ENCODE measurements at regions not wholly inside any gene's neighbourhood (a gene's known extent, or its start where the extent isn't known, plus 50 kb on each side); places are given as distances from the start of the nearest gene placed in this dataset.

DNA sequence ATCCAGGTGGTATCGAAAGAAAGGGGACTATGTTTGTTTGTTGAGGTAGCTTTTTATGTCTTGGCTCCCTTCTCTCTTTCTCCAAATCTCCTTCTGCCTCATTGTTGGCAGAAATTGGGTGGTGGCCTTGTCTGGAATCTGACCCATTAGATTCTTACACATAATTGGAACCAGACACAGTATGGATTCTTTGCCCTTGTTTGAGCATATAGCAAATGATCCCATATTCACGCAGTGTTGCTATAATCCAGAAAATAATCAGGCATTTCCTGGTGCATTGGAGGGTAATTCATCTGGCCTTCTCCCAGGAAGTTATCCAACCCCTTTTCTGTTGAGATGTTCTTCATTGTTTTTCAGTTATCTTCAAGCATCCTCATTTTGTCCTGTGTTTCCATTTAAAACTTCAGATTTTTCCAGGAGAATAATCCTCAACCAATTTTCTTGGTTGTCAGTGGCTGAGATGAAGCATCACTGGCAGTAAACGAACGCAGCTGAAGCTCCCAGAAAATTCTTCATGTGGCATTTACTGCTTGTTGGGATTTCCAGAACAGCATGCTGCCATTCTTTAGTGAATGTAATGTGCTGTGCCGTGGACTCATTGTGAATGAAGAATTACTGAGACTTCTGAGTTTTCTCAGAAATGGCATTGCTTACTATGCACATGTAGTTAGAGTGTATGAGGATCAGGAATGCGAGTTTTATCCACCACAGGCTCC lies 70.5 kb upstream of the NTRK2 start:
- no peak for ATAC-seq
- in situ Hi-C loops (cut with HindIII; ENCODE audit: extremely low pct_ligation_motif_present, low pct_unique_long_range_greater_than_20kb): no loop called here
- POLR2A ChIA-PET: no interaction called here

DNA sequence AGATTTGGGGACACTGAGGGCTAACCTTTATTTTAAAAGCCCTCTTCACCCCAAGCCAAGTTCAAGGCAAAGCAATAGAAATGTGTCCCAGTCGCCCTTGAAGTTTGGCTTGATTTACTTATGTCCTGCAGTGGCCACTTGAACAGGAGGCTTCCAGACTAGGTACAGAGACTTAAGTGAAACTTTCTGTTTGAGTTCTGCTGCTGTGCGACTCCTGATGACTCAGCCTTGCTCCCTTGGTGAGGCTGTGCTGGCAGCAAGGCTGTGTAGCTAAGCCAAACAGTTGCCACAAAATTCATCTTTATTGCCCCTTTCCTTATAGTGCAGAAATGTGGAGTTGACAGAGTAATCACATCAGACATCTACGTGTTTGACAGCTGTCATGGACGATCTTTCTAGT lies 68.8 kb upstream of the NTRK2 start:
- 2% methylated on average over 3 of the region's 4 CpGs for WGBS (ENCODE audit: low lambda C conversion rate)
- no peak overlapping the region for H3K4me2 ChIP-seq (ENCODE audit: low read depth, low read length)
- H3K27me3 ChIP-seq (ENCODE audit: control insufficient read depth in 1 of 2, insufficient read depth in 2 of 2, low read length in 2 of 2): peaks cover 2 to 12% of the 10 kb centered on the region in 2 experiments; a peak in 2 of 5 replicates
- H3K9me3 ChIP-seq (ENCODE audit: low read length): no peaks in the 10 kb centered on the region
- BruUV-seq (replicated peaks): no TSS peak
- intact Hi-C loops (cut with micrococcal nuclease; ENCODE audit: unreplicated experiment) (no loop called here), in situ Hi-C loops (cut with HindIII; ENCODE audit: extremely low pct_ligation_motif_present, low pct_unique_long_range_greater_than_20kb) (no loop called here)
- H3K9ac ChIP-seq (ENCODE audit: insufficient read depth, low read depth, low read length): no peak overlapping the region
- CTCF ChIA-PET (ENCODE audit: low intra/inter-chr PET ratio, low total read pairs): no interaction called here
- no peak overlapping the region for H3K4me3 ChIP-seq (replicated peaks in 1 of 3; ENCODE audit: insufficient read depth in 1 of 3, low read depth in 2 of 3, low read length in 3 of 3)
- no peaks in the 10 kb centered on the region for H3K4me1 ChIP-seq (ENCODE audit: insufficient read depth, low read length)
- H2AFZ ChIP-seq (ENCODE audit: low read length): no peak overlapping the region
- DNase-seq (ENCODE audit: low spot score): no peak
- no peaks in the 10 kb centered on the region for H3K79me2 ChIP-seq (ENCODE audit: insufficient read depth, low read length)
- POLR2A ChIA-PET: no interaction called here
- H4K20me1 ChIP-seq (ENCODE audit: insufficient read depth, low read length): no peaks in the 10 kb centered on the region
- FAIRE-seq: no peak
- no peak overlapping the region for H3K27ac ChIP-seq (ENCODE audit: extremely low read length, insufficient read depth, low read length)
- no peak for ATAC-seq
- no peaks in the 10 kb centered on the region for H3K36me3 ChIP-seq (replicated peaks in 1 of 2; ENCODE audit: control insufficient read depth in 1 of 2, insufficient read depth in 2 of 2, low read length in 2 of 2)
- TF ChIP-seq, protein P1, sequence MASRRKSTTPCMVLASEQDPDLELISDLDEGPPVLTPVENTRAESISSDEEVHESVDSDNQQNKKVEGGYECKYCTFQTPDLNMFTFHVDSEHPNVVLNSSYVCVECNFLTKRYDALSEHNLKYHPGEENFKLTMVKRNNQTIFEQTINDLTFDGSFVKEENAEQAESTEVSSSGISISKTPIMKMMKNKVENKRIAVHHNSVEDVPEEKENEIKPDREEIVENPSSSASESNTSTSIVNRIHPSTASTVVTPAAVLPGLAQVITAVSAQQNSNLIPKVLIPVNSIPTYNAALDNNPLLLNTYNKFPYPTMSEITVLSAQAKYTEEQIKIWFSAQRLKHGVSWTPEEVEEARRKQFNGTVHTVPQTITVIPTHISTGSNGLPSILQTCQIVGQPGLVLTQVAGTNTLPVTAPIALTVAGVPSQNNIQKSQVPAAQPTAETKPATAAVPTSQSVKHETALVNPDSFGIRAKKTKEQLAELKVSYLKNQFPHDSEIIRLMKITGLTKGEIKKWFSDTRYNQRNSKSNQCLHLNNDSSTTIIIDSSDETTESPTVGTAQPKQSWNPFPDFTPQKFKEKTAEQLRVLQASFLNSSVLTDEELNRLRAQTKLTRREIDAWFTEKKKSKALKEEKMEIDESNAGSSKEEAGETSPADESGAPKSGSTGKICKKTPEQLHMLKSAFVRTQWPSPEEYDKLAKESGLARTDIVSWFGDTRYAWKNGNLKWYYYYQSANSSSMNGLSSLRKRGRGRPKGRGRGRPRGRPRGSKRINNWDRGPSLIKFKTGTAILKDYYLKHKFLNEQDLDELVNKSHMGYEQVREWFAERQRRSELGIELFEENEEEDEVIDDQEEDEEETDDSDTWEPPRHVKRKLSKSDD (CRISPR knock-in tag; IDR thresholded peaks at IDR 0.05; ENCODE audit: low read depth): no peak
- TF ChIP-seq ZNF644 (CRISPR knock-in tag; IDR thresholded peaks at IDR 0.05; ENCODE audit: low read depth) (no peak), REPIN1 (CRISPR knock-in tag; IDR thresholded peaks at IDR 0.05; ENCODE audit: borderline replicate concordance, low read depth) (no peak), ZNF3 (CRISPR knock-in tag; IDR thresholded peaks at IDR 0.05) (no peak), ZNF260 (CRISPR knock-in tag; IDR thresholded peaks at IDR 0.05; ENCODE audit: borderline replicate concordance, low read depth) (no peak), ZNF782 (CRISPR knock-in tag; IDR thresholded peaks at IDR 0.05; ENCODE audit: borderline replicate concordance) (no peak), IKZF1 (IDR thresholded peaks at IDR 0.05) (no peak), HNF4A (CRISPR knock-in tag; IDR thresholded peaks at IDR 0.05) (no peak), ZNF446 (CRISPR knock-in tag; IDR thresholded peaks at IDR 0.05) (no peak), MAF1 (CRISPR knock-in tag; IDR thresholded peaks at IDR 0.05; ENCODE audit: borderline replicate concordance) (no peak)
- TF ChIP-seq, protein P2, sequence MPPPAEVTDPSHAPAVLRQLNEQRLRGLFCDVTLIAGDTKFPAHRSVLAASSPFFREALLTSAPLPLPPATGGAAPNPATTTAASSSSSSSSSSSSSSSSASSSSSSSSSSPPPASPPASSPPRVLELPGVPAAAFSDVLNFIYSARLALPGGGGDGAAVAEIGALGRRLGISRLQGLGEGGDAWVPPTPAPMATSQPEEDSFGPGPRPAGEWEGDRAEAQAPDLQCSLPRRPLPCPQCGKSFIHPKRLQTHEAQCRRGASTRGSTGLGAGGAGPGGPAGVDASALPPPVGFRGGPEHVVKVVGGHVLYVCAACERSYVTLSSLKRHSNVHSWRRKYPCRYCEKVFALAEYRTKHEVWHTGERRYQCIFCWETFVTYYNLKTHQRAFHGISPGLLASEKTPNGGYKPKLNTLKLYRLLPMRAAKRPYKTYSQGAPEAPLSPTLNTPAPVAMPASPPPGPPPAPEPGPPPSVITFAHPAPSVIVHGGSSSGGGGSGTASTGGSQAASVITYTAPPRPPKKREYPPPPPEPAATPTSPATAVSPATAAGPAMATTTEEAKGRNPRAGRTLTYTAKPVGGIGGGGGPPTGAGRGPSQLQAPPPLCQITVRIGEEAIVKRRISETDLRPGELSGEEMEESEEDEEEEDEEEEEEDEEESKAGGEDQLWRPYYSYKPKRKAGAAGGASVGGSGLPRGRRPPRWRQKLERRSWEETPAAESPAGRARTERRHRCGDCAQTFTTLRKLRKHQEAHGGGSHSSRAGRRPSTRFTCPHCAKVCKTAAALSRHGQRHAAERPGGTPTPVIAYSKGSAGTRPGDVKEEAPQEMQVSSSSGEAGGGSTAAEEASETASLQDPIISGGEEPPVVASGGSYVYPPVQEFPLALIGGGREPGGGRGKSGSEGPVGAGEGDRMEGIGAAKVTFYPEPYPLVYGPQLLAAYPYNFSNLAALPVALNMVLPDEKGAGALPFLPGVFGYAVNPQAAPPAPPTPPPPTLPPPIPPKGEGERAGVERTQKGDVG (CRISPR knock-in tag; IDR thresholded peaks at IDR 0.05; ENCODE audit: borderline replicate concordance): no peak

More for the DNA sequence above, 70.5 kb upstream of the NTRK2 start:
- 14% methylated on average over 6 of the region's 6 CpGs for WGBS (ENCODE audit: low lambda C conversion rate)
- Histone ChIP-seq H2AFZ (ENCODE audit: low read length) (no peak overlapping the region), H3K4me3 (replicated peaks in 1 of 3; ENCODE audit: insufficient read depth in 1 of 3, low read depth in 2 of 3, low read length in 3 of 3) (no peak overlapping the region), H3K4me1 (ENCODE audit: insufficient read depth, low read length) (no peaks in the 10 kb centered on the region), H3K27ac (ENCODE audit: extremely low read length, insufficient read depth, low read length) (no peak overlapping the region), H3K36me3 (replicated peaks in 1 of 2; ENCODE audit: control insufficient read depth in 1 of 2, insufficient read depth in 2 of 2, low read length in 2 of 2) (no peaks in the 10 kb centered on the region), H3K9me3 (ENCODE audit: low read length) (no peaks in the 10 kb centered on the region), H3K27me3 (ENCODE audit: control insufficient read depth in 1 of 2, insufficient read depth in 2 of 2, low read length in 2 of 2) (peaks cover 2 to 12% of the 10 kb centered on the region in 2 experiments; a peak in 2 of 5 replicates), H3K79me2 (ENCODE audit: insufficient read depth, low read length) (no peaks in the 10 kb centered on the region), H3K4me2 (ENCODE audit: low read depth, low read length) (no peak overlapping the region), H4K20me1 (ENCODE audit: insufficient read depth, low read length) (no peaks in the 10 kb centered on the region), H3K9ac (ENCODE audit: insufficient read depth, low read depth, low read length) (no peak overlapping the region)
- BruUV-seq (replicated peaks): no TSS peak
- no peak for DNase-seq (ENCODE audit: low spot score)
- intact Hi-C loops (cut with micrococcal nuclease; ENCODE audit: unreplicated experiment): no loop called here
- CTCF ChIA-PET (ENCODE audit: low intra/inter-chr PET ratio, low total read pairs): no interaction called here
- TF ChIP-seq ZFP36L2 (CRISPR knock-in tag; IDR thresholded peaks at IDR 0.05): no peak
- no peak for TF ChIP-seq ZNF781 (CRISPR knock-in tag; IDR thresholded peaks at IDR 0.05; ENCODE audit: borderline replicate concordance, not compliant biosample characterization)
- TF ChIP-seq ZNF841 (CRISPR knock-in tag; IDR thresholded peaks at IDR 0.05; ENCODE audit: borderline replicate concordance): no peak
- no peak for TF ChIP-seq PHF20 (CRISPR knock-in tag; IDR thresholded peaks at IDR 0.05)
- no peak for FAIRE-seq

Measured in HepG2 (cell line).